GM12878 (cell line): ENCODE measurements at regions not wholly inside any gene's neighbourhood (a gene's known extent, or its start where the extent isn't known, plus 50 kb on each side); places are given as distances from the start of the nearest gene placed in this dataset.

Source experiments
- ATAC-seq: fragments of 200-7000 bp; cut with Tn5 transposase; 3 replicates; pipeline ENCODE4 v1.9.1; 2020; ENCODE audit warnings: mild to moderate bottlenecking, moderate library complexity
- BruUV-seq: library from RNA; stranded (reverse); fragments of 400-500 nt; replicated peaks from 2 replicates; lab custom pipeline; 2021; lab: Mats Ljungman, UMichigan
- CTCF ChIA-PET: fragments of 300-600 bp; sonication (Branson Sonifier 250); formaldehyde crosslinking; extraction: SDS; loops from one replicate; lab custom pipeline; 2021; ENCODE audit warnings: inconsistent platforms; lab: Yijun Ruan, JAX
- POLR2A ChIA-PET: fragments of 350-600 bp; formaldehyde crosslinking; extraction: SDS; loops from one replicate; lab custom pipeline; 2021; ENCODE audit warnings: inconsistent platforms; lab: Charles Lee
- RAD21 ChIA-PET: fragments of 300-600 bp; sonication (Branson Sonifier 250); formaldehyde crosslinking; loops from one replicate; lab custom pipeline; 2023; ENCODE audit warnings: antibody characterized with exemption; ENCODE audit not compliant: unreplicated experiment; lab: Charles Lee
- SMC1A ChIA-PET: fragments of 300-600 bp; sonication (Branson Sonifier 250); formaldehyde crosslinking; loops from one replicate; lab custom pipeline; 2023; ENCODE audit not compliant: unreplicated experiment, uncharacterized antibody; lab: Charles Lee
- DNase-seq: peaks from one replicate; pipeline ENCODE4 v3.0.0-alpha.2; 2011; ENCODE audit warnings: low read depth, low spot score
- FAIRE-seq: peaks from 3 replicates; lab custom pipeline; 2011; peaks lifted over from hg19 to GRCh38; lab: Jason Lieb, UNC
- H2AFZ ChIP-seq: 2 replicates; pipeline ENCODE4 v1.6.0; 2011; ENCODE audit warnings: low read depth, low read length, control low read depth; ENCODE audit not compliant: control insufficient read depth
- H3K27ac ChIP-seq: 2 replicates; pipeline ENCODE4 v1.5.1; 2011; ENCODE audit warnings: control low read depth; ENCODE audit not compliant: control insufficient read depth, insufficient read depth
- H3K27me3 ChIP-seq, 2 experiments: replicated peaks in 1 of 2; 2 replicates each; pipeline versions ENCODE4 v1.6.0 to v1.6.1; 2011; ENCODE audit warnings: low read length in 1 of 2; ENCODE audit not compliant: control insufficient read depth in 2 of 2, insufficient read depth in 2 of 2
- H3K36me3 ChIP-seq, 2 experiments: 2 replicates each; pipeline ENCODE4 v1.5.1; 2011; ENCODE audit warnings: low read length in 1 of 2; ENCODE audit not compliant: control insufficient read depth in 2 of 2, insufficient read depth in 2 of 2
- H3K4me1 ChIP-seq: 2 replicates; pipeline ENCODE4 v1.6.1; 2011; ENCODE audit warnings: mild to moderate bottlenecking, low read length, moderate library complexity, mixed read lengths; ENCODE audit not compliant: control insufficient read depth, insufficient read depth
- H3K4me2 ChIP-seq: 2 replicates; pipeline ENCODE4 v1.6.0; 2011; ENCODE audit warnings: control low read depth; ENCODE audit not compliant: control insufficient read depth, insufficient read depth
- H3K4me3 ChIP-seq: fragments of 200-600 bp; sonication (generic); 2 replicates; pipeline ENCODE4 v1.5.1; 2016
- H3K79me2 ChIP-seq: 2 replicates; pipeline ENCODE4 v1.6.0; 2011; ENCODE audit warnings: low read length; ENCODE audit not compliant: control insufficient read depth, insufficient read depth
- H3K9ac ChIP-seq: 2 replicates; pipeline ENCODE4 v1.8.0; 2011; ENCODE audit warnings: low read length, control low read depth, mixed read lengths; ENCODE audit not compliant: control insufficient read depth, insufficient read depth
- H3K9me3 ChIP-seq: replicated peaks from 3 replicates; pipeline ENCODE4 v1.5.1; 2011; ENCODE audit warnings: mild to moderate bottlenecking, low read length; ENCODE audit not compliant: control insufficient read depth, insufficient read depth
- H4K20me1 ChIP-seq: 2 replicates; pipeline ENCODE4 v1.6.0; 2011; ENCODE audit not compliant: control insufficient read depth, insufficient read depth
- FOS ChIP-seq: IDR thresholded peaks from 3 replicates; pipeline ENCODE4 v1.6.1; 2011; ENCODE audit warnings: borderline replicate concordance; ENCODE audit not compliant: insufficient read length; ENCODE audit errors: extremely low read depth
- PAX5 ChIP-seq: IDR thresholded peaks from 2 replicates; pipeline ENCODE4 v1.6.1; 2011; ENCODE audit warnings: low read depth, low read length, borderline replicate concordance
- POLR2AphosphoS5 ChIP-seq: IDR thresholded peaks from 2 replicates; pipeline ENCODE4 v1.6.1; 2011; ENCODE audit warnings: mild to moderate bottlenecking, low read length, inconsistent platforms
- RAD51 ChIP-seq: fragments of 450-650 bp; IDR thresholded peaks from 2 replicates; pipeline ENCODE4 v1.6.1; 2016; ENCODE audit warnings: moderate library complexity, mild to moderate bottlenecking, inconsistent platforms
- SPI1 ChIP-seq: IDR thresholded peaks from 2 replicates; pipeline ENCODE4 v1.6.1; 2011; ENCODE audit warnings: low read depth, mild to moderate bottlenecking, low read length, moderate library complexity, borderline replicate concordance; ENCODE audit not compliant: insufficient read depth
- STAT3 ChIP-seq: IDR thresholded peaks from 2 replicates; pipeline ENCODE4 v1.6.1; 2011; ENCODE audit warnings: low read depth, low read length, improper control_type of control experiment
- WGBS: methylation state at CpG from one replicate; pipeline ENCODE4 v1.1.6; 2016; ENCODE audit warnings: low lambda C conversion rate; ENCODE audit not compliant: insufficient replicate concordance, insufficient coverage; ENCODE audit errors: missing lambda C conversion rate; 5-methylcytosine and 5-hydroxymethylcytosine counted together
- in situ Hi-C: fragments of 300-500 bp; cut with MboI; formaldehyde crosslinking; loops from 9 replicates; pipeline ENCODE4 v1.14.3; 2018; ENCODE audit warnings: mixed read lengths
- intact Hi-C: fragments of 100-400 bp; cut with micrococcal nuclease; formaldehyde crosslinking; loops from one replicate; pipeline ENCODE4 v1.14.2; 2022; ENCODE audit not compliant: unreplicated experiment
- TF ChIP-seq, protein P1 (sequence below): fragments of 150-350 bp; IDR thresholded peaks from 2 replicates; pipeline ENCODE4 v1.6.1; 2016; ENCODE audit warnings: low read depth, low read length
- TF ChIP-seq, protein P2 (sequence below): IDR thresholded peaks from 2 replicates; pipeline ENCODE4 v1.6.1; 2011; ENCODE audit warnings: low read depth, mild to moderate bottlenecking, low read length, moderate library complexity, borderline replicate concordance; ENCODE audit errors: extremely low read depth
- TF ChIP-seq, protein P3 (sequence below): IDR thresholded peaks from 2 replicates; pipeline ENCODE4 v1.6.1; 2011; ENCODE audit warnings: borderline replicate concordance, low read depth, mild to moderate bottlenecking, moderate library complexity, mixed read lengths, low read length; ENCODE audit not compliant: insufficient read depth; ENCODE audit errors: extremely low read length
- TF ChIP-seq, protein P4 (sequence below): IDR thresholded peaks from 2 replicates; pipeline ENCODE4 v1.6.1; 2011; ENCODE audit warnings: mild to moderate bottlenecking, low read depth, low read length, moderate library complexity; ENCODE audit not compliant: insufficient replicate concordance
- TF ChIP-seq, protein P5 (sequence below): IDR thresholded peaks from 2 replicates; pipeline ENCODE4 v1.6.1; 2011; ENCODE audit warnings: borderline replicate concordance, low read depth, mild to moderate bottlenecking, moderate library complexity, low read length; ENCODE audit not compliant: insufficient read depth, poor library complexity, severe bottlenecking

DNA sequence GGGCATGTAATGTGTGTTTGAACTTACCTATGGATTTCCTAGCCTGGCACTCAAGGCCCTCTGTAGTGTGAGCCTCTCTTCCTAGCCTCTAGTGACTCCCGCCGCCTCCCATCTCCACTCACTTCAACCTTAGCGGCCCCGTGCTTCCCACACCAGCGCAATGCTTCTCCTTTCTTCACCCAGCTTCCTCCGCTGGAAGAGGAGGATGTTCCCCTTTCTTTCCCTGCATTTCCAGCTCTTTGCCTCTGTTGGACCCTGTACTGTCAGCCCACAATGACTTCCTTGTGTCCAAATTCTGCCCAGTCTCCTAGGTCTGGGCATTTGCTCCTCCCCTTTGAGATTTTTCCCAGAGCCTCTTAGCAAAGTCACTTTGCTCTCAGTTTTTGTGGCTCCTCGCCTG, 138.1 kb upstream of the IRF2BP2 start (continued):
- TF ChIP-seq, protein P1, sequence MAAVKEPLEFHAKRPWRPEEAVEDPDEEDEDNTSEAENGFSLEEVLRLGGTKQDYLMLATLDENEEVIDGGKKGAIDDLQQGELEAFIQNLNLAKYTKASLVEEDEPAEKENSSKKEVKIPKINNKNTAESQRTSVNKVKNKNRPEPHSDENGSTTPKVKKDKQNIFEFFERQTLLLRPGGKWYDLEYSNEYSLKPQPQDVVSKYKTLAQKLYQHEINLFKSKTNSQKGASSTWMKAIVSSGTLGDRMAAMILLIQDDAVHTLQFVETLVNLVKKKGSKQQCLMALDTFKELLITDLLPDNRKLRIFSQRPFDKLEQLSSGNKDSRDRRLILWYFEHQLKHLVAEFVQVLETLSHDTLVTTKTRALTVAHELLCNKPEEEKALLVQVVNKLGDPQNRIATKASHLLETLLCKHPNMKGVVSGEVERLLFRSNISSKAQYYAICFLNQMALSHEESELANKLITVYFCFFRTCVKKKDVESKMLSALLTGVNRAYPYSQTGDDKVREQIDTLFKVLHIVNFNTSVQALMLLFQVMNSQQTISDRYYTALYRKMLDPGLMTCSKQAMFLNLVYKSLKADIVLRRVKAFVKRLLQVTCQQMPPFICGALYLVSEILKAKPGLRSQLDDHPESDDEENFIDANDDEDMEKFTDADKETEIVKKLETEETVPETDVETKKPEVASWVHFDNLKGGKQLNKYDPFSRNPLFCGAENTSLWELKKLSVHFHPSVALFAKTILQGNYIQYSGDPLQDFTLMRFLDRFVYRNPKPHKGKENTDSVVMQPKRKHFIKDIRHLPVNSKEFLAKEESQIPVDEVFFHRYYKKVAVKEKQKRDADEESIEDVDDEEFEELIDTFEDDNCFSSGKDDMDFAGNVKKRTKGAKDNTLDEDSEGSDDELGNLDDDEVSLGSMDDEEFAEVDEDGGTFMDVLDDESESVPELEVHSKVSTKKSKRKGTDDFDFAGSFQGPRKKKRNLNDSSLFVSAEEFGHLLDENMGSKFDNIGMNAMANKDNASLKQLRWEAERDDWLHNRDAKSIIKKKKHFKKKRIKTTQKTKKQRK, result no peak
- TF ChIP-seq STAT3, result no peak
- TF ChIP-seq, protein P2, sequence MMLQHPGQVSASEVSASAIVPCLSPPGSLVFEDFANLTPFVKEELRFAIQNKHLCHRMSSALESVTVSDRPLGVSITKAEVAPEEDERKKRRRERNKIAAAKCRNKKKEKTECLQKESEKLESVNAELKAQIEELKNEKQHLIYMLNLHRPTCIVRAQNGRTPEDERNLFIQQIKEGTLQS, result no peak
- TF ChIP-seq, protein P3, sequence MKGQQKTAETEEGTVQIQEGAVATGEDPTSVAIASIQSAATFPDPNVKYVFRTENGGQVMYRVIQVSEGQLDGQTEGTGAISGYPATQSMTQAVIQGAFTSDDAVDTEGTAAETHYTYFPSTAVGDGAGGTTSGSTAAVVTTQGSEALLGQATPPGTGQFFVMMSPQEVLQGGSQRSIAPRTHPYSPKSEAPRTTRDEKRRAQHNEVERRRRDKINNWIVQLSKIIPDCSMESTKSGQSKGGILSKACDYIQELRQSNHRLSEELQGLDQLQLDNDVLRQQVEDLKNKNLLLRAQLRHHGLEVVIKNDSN, result no peak

DNA sequence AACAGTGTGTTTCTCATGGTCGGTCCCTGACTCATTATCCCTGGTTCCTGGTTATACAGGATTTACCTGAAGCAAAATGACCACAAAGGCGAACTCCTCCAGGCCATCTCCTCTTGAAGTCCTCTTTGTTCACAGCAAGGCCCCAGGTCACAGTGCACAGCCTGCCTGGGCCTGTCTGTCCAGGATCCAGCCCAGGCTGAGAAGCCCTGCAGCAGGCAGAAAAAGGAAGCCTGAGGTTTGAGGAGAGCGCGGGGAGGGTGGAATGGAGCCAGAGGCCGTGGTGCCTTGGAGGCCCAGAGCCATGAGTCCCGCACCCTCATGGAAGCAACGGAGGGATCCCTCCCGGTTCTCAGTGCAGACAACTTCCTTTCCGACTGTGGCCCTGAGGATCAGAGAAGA, 136.8 kb upstream of the IRF2BP2 start:
- no peak for ATAC-seq
- POLR2A ChIA-PET, result no interaction called here
- H3K79me2 ChIP-seq, result no peaks in the 10 kb centered on the region
- TF ChIP-seq RAD51, result no peak
- TF ChIP-seq, protein P4, sequence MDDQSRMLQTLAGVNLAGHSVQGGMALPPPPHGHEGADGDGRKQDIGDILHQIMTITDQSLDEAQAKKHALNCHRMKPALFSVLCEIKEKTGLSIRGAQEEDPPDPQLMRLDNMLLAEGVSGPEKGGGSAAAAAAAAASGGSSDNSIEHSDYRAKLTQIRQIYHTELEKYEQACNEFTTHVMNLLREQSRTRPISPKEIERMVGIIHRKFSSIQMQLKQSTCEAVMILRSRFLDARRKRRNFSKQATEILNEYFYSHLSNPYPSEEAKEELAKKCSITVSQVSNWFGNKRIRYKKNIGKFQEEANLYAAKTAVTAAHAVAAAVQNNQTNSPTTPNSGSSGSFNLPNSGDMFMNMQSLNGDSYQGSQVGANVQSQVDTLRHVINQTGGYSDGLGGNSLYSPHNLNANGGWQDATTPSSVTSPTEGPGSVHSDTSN, result no peak
- no peak for TF ChIP-seq POLR2AphosphoS5
- no peak for TF ChIP-seq PAX5
- TF ChIP-seq SPI1, result no peak
- no peak for TF ChIP-seq FOS
- TF ChIP-seq, protein P5, sequence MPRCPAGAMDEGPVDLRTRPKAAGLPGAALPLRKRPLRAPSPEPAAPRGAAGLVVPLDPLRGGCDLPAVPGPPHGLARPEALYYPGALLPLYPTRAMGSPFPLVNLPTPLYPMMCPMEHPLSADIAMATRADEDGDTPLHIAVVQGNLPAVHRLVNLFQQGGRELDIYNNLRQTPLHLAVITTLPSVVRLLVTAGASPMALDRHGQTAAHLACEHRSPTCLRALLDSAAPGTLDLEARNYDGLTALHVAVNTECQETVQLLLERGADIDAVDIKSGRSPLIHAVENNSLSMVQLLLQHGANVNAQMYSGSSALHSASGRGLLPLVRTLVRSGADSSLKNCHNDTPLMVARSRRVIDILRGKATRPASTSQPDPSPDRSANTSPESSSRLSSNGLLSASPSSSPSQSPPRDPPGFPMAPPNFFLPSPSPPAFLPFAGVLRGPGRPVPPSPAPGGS, result no peak

More for the DNA sequence above, 136.8 kb upstream of the IRF2BP2 start:
- RAD21 ChIA-PET, result interaction anchor here (1.4 kb wide), 1 partner anchor 23 kb away, joined by 4 read pairs; no protein-coding TSS in a partner anchor
- Histone ChIP-seq H3K4me3 (no peak overlapping the region), H3K27me3 (no peaks in the 10 kb centered on the region), H3K4me2 (no peak overlapping the region), H3K4me1 (no peaks in the 10 kb centered on the region), H3K9ac (no peak overlapping the region), H3K27ac (no peak overlapping the region), H4K20me1 (no peaks in the 10 kb centered on the region), H2AFZ (no peak overlapping the region), H3K36me3 (no peaks in the 10 kb centered on the region), H3K9me3 (no peaks in the 10 kb centered on the region)
- DNase-seq, result no peak
- 64% methylated on average over 9 of the region's 9 CpGs for WGBS
- SMC1A ChIA-PET, result interaction anchor here (0.6 to 1.8 kb wide), 2 partner anchors 125 to 135 kb away, joined by 3 to 4 read pairs; no protein-coding TSS in a partner anchor
- no TSS peak for BruUV-seq
- in situ Hi-C loops (loop anchor here (25.0 kb wide), 1 partner anchor 91 kb away; no protein-coding TSS in a partner anchor), intact Hi-C loops (no loop called here)
- no peak for FAIRE-seq
- CTCF ChIA-PET, result no interaction called here
